HG03342 (cell line): ENCODE measurements at regions not wholly inside any gene's neighbourhood (a gene's known extent, or its start where the extent isn't known, plus 50 kb on each side); places are given as distances from the start of the nearest gene placed in this dataset.

ENCODE experiments used
- ATAC-seq: cut with Tn5 transposase; IDR thresholded peaks from one replicate; pipeline ENCODE4 v1.9.1; 2021; ENCODE audit warnings: mild to moderate bottlenecking, moderate library complexity; ENCODE audit not compliant: unreplicated experiment

DNA sequence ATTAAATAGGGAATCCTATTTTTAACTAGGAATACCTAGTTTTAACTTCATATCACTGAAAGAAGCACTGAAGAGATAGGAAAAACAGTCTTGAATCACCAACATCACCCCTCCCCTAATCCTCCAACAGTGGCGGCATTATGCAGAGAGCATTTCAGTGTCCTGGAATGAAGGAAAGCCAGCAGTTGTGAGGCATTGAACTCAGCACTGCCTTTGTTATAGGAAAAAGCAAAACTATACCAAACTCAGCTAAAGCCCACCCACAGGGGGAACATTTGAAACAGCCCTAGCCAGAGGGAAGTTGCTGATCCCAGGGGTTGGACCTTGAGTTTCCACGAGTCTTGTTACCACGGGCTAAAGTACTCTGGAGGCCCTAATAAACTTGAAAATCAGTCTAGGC is 310.6 kb upstream of the EDIL3 start:
- no peak for ATAC-seq

DNA sequence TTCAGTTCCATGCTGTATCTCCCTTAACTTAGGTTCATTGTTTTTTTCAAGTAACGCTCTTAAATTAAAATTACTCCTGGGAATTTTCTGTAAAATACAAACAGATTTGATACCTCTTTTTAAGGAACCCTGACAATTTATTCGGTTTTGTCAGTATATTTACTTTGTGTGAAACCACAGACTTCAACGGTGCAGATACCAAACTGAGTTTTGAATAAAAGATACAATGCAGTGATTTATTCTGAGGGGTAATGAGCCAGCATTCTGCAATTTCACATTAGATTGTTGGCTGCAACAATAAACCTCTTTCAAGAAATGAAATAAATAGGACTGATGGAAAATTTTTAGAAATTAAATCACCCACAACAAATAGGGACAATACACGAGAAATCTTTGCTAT is 308.6 kb upstream of the EDIL3 start:
- ATAC-seq: no peak

DNA sequence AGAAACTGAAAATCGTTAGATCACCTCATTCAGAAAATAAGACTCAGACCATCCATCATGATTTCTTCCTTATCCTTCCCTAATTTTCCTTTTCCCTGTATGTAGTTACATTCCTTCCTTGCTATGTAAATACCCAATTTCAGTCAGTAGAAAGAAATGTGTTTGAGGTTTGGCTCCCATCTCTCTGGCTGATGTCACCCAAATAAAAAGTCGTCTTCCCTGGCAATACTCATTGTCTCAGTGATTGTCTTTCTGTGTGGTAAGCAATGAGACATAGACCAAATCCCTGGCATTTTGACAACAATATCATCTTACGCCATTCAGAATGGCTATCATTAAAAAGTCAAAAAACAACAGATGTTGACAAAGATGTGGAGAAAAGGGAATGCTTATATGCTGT is 303.9 kb upstream of the EDIL3 start:
- no peak for ATAC-seq

DNA sequence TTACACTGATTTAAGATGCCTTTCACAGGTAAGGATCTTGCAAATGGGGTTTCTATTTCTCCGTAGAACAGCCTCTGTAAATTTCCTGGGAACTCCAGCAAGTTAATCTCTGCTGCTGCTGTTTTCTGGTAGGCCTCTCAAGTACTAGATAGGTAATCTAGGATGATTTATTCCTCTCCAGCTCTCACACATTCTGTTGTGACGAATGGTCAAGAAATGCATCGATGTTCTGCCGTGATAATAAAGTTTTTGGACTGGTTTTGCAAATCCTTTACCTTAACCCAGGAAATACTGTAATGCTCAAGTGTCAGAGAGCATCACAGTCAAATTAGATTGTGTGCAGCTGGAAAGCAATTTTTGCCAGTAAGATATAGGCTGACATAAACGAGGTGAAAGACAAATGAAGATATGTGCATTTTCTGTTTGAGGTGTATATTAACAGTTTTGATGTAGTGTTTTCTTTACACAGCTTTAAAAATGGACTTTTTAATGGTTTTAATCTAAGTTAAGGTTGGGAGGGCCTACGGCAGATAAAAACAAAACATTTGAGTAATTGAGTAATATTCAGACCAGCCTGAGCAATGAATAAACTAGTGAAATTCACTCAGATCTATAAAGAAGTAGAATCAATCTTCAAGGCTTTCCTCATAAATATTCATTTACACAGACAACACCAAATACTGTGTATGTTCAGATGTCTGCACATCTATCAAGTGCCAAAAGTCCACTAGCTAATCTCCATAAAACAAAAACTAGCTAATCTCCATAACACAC is 300.6 kb upstream of the EDIL3 start:
- no peak for ATAC-seq

DNA sequence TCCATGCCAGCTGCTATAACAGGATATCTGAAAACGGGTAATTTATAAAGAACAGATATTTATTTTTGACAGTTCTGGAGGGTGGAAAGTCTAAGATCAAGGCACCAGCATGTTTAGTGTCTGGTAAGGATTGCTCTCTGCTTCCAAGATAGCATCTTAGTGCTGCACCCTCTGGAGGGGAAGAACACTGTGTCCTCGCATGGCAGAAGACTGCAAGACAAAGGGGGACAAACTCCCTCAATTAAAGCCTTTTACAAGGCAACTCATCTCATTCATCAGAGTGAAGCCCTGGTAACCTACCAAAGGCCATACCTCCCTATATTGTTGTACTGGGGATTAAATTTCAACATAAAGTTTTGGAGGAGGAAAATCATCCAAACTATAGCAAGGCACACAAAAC is 298.9 kb upstream of the EDIL3 start:
- no peak for ATAC-seq

DNA sequence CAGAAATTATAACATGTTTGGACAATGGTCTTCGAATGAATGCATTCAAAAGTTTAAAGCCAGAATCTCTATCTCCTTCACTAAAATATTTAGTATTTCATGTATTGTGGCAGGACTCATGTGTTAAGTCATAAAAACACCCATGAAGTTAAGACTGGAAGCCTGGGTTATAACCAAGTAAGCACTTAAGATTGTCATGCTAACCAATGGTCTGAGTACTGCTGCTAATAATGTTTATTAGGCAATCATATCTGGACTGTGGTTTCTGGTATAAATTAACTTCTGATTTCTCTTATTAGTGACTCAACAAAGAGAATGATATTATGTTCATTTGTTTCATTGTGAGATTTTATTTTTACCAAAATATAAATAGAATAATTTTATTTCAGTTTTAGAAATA is 297.9 kb upstream of the EDIL3 start:
- ATAC-seq: no peak

DNA sequence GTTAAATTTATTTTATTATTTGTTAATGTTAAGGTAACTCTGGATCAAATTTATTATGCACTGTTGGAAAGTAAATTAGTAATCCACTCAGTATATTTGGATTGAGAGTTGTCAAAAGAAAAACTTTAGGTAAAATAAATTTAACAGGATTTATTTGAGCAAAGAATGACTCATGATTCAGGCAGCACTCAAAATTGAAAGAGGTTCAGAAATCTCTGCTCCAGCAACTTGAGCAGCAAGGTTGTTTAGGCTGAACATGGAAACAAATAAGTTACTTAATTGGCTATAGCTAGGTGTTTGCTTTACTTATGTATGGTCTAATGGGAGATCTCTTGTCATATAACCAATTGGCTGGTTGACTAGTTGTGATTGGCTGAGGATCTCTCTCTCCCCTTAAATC is 296.2 kb upstream of the EDIL3 start:
- no peak for ATAC-seq

DNA sequence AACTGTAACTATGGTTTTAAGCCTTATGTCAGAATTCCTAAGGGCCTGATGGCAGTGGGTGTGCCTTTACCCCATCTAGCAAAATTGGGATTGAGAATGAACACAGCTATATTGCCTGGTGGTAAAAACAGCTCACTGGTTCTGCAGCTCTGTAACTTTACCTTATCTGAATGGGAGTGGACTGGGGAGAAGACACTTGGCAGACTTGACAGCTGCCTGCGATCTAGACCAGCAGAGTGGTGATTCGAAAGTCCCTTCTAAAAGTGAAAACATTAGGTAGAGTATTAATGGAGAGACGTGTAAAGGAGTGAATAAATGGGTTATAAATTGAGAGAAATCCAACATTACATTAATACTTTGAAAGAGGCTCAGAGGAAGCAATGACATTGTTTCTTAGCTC is 289.1 kb upstream of the EDIL3 start:
- ATAC-seq: no peak

GRCh38 chr5:84667576-84667975 is 282.9 kb upstream of the EDIL3 start:
- no peak for ATAC-seq

GRCh38 chr5:84650429-84650828 is 265.7 kb upstream of the EDIL3 start:
- no peak for ATAC-seq

DNA sequence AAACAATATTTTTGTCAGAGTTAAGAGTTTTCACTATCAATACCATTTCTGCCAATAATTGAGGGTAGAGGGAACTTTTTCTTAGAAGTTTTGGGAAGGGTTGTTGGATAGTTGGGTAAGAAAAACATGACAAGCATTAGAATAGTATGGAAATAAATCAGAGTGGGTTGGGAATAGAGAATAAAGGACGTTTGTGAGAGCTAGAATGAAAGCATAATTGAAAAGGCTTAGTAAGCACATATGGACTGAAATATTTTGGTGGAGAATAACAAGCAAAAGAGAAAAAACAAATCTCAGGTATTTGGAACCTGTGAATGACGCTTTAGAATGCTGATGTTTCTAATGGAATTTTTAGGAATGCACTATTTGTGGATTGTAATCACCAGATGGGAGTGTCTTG is 262.9 kb upstream of the EDIL3 start:
- no peak for ATAC-seq

DNA sequence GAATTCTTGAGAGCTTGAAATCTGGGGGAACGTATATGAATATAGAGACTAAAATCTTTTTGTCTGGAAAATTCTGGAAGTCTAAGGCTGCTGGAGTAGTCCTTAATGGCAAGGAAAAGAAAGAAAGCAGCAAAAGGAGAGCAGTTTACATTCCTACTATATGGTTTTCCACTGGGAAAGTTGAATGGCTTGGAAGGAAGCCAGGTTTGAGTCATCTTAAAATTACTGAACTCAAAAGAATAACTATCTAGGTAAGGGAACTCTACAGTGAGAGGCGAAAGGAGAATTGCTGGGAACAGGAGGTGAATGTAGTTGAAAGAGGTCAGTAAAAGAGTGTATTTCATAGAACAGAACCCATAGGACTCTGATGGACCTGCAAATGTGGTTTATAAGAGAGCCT is 258.1 kb upstream of the EDIL3 start:
- no peak for ATAC-seq

GRCh38 chr5:84642324-84642723 is 257.6 kb upstream of the EDIL3 start:
- no peak for ATAC-seq

DNA sequence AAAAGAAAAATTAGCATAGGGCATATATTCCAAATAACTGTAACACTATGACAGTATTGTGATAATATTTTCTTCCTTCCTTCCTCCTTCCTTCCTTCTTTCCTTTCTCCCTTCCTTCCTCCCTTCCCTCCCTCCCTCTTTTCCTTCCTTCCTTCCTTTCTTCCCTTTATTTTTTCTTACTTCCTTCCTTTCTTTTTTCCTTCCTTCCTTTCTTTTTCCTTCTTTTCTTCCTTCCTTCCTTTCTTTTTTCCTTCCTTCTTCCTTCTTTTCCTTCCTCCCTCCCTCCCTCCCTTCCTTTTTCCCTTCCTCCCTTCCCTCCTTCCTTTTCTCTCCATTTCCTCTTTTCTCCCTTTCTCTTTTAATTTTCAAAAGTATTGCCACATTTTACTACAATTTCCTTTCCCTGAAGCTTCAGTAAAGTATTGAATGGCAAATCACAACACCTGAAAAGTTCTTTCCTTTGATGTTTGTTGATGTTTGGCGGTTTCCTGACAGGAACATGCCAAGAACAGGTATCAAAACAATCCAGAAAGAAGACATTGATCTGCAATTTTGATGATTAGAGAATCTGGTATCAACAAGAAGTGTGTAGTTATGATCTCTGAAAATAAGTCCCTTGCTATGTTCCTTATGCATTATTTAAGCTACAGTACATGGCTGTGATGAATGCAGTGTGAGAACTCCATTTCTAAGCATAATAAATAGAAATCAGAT is 253.1 kb upstream of the EDIL3 start:
- ATAC-seq: no peak

DNA sequence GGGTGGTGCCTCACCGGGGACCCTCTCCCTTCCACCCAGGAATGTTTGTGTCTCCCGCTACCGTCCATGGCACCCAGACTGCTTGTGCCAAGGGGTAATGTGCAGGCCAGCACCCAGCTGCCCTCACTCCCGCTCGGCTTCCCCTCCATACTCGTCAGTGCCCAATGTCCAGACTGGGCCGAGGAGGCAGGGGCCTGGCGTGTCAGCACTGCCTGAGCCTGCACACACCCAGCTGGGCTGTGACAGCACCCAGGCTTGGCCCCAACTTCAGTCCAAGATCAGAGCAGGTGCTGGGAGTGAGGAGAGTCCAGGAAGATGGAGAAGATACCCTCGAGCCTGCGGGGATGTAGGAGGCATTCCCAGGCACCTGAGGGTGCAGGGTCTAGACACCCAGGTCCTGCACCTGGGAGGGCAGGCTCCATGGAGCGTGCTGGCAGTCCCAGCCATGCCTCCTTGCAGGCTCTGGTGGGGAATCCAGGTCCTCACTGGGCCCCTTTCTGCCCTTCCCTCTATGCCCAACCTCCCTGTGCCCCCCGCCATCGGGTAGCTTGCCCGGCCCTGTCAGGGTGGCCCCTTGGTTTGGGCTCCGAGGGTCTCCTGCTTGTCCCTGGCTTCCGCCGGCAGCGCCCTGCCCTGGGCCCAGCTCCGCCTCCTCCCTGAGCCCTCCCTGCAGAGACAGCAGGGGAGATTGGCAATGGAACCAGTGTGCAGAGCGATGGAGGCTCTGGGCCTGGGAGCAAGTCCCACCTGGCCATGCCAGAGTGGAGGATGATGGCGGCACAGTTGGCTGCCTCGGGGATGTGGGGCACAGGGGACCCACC is 250.8 kb upstream of the EDIL3 start:
- no peak for ATAC-seq

GRCh38 chr5:84634256-84634655 is 249.6 kb upstream of the EDIL3 start:
- ATAC-seq: no peak

- ATAC-seq: no peak
These were observed 247.7 kb upstream of the EDIL3 start for GRCh38 chr5:84632418-84632817.

- ATAC-seq: no peak
These were observed 244.2 kb upstream of the EDIL3 start for GRCh38 chr5:84628918-84629317.

DNA sequence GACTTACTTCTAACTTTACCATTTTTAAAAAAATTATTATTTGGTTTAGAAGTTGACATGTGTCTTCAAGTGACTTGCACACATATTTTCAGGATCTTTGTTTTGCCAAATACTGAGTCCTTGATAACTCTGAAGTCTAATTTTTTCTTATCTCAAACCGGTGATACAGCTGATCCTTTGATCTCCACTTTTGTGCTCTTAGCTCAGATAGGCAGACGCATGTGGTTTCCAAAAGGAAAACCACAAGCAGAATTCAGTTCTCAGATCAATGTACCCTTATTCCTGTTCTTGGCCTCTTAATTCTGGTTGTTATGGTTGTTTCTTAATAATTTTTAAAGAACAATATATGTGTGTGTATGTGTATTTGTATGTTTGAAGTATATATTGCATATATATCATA is 238.3 kb upstream of the EDIL3 start:
- no peak for ATAC-seq

GRCh38 chr5:84622461-84622860 is 237.8 kb upstream of the EDIL3 start:
- ATAC-seq: no peak

DNA sequence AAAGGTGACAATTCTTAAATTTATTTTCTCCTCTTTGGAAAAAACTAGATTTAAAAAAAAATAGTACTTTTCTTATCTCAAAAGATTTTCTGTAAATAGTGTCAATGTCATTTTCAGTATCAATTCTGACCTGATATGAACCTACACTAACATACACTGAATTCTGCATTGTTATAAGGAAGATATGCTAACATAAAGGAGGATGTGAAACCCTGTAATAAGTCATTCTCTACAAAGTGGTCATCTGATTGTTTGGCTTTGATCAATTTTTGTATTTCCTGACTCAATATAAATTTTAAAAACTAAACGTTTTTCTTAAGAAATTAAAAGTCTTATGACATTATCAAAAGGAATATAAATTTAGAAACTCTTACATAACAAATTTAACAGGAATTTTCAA is 233.6 kb upstream of the EDIL3 start:
- ATAC-seq: no peak

DNA sequence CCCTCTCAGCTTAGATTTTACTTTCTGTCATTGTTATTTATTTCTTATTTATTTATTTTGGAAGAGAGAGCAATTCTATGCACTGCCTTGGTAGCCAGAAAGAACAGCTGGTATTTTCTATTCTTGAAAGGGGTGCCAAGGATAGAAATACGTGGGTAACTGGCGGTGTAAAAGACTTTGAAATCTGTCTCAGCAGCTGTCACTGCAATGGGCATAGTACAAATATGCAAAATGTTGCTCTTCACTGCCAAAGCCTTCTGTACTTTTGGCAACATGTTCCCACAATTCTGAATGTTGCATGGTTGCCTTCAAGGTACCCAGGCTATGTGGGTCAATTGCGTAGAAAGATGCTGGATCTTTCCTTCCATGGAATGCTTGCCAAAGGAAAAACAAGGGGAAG is 230.2 kb upstream of the EDIL3 start:
- no peak for ATAC-seq
